K562 (cell line): ENCODE measurements at regions not wholly inside any gene's neighbourhood (a gene's known extent, or its start where the extent isn't known, plus 50 kb on each side); places are given as distances from the start of the nearest gene placed in this dataset.
A peak's percentile ranks its signal among the peaks of the same experiment; 100 is the strongest.

Experiments used
- ATAC-seq: fragments of 200-7000 bp; cut with Tn5 transposase; 3 replicates; pipeline ENCODE4 v1.9.1; 2020; ENCODE audit warnings: moderate library complexity
- BruUV-seq: library from RNA; stranded (reverse); fragments of 400-500 nt; replicated peaks from 2 replicates; lab custom pipeline; 2021; lab: Mats Ljungman, UMichigan
- CTCF ChIA-PET: fragments of 300-600 bp; formaldehyde crosslinking; extraction: SDS; loops from one replicate; lab custom pipeline; 2021; ENCODE audit warnings: low intra/inter-chr PET ratio; lab: Yijun Ruan, JAX
- POLR2A ChIA-PET: fragments of 300-600, 350-650 bp; sonication (Branson Sonifier 250); formaldehyde crosslinking; extraction: SDS; loops from one replicate; lab custom pipeline; 2021; ENCODE audit warnings: antibody characterized with exemption, inconsistent platforms; lab: Yijun Ruan, JAX
- DNase-seq, 4 experiments: peaks; one replicate each; pipeline versions ENCODE4 v3.0.0 to v3.0.0-alpha.2; 2011 to 2018; ENCODE audit warnings: low spot score in 3 of 4, mixed read lengths in 3 of 4; ENCODE audit errors: extremely low read depth in 1 of 4
- FAIRE-seq: peaks from 2 replicates; lab custom pipeline; 2011; peaks lifted over from hg19 to GRCh38; lab: Jason Lieb, UNC
- H2AFZ ChIP-seq: 2 replicates; pipeline ENCODE4 v1.6.0; 2011; ENCODE audit warnings: low read depth, low read length, control low read depth, inconsistent platforms
- H3K27ac ChIP-seq: fragments of 200-600 bp; 3 replicates; pipeline ENCODE4 v1.8.0; 2011; ENCODE audit warnings: low read depth, mild to moderate bottlenecking, control low read depth, inconsistent platforms, low read length, moderate library complexity, mixed read lengths; ENCODE audit errors: extremely low read depth
- H3K27me3 ChIP-seq, 2 experiments: fragments of 300-600 bp in 1 of 2; 2 replicates in 1 of 2; 3 replicates in 1 of 2; pipeline versions ENCODE4 v1.6.0 to v1.8.0; 2011; ENCODE audit warnings: inconsistent platforms in 2 of 2, low read length in 2 of 2, mild to moderate bottlenecking in 1 of 2, mixed read lengths in 1 of 2, moderate library complexity in 1 of 2; ENCODE audit not compliant: control insufficient read depth in 2 of 2, insufficient read depth in 2 of 2
- H3K36me3 ChIP-seq: fragments of 300-600 bp; 3 replicates; pipeline ENCODE4 v1.8.0; 2011; ENCODE audit warnings: mild to moderate bottlenecking, low read length, inconsistent platforms; ENCODE audit not compliant: control insufficient read depth, insufficient read depth
- H3K4me1 ChIP-seq, 2 experiments: fragments of 200-600 bp in 1 of 2; replicated peaks in 1 of 2; 2 replicates in 1 of 2; 3 replicates in 1 of 2; pipeline versions ENCODE4 v1.5.1 to v1.8.0; 2011; ENCODE audit warnings: inconsistent platforms in 2 of 2, low read length in 2 of 2, mild to moderate bottlenecking in 1 of 2, mixed read lengths in 1 of 2, moderate library complexity in 1 of 2; ENCODE audit not compliant: control insufficient read depth in 2 of 2, insufficient read depth in 2 of 2
- H3K4me2 ChIP-seq: 2 replicates; pipeline ENCODE4 v1.6.1; 2011; ENCODE audit warnings: low read length, control low read depth, inconsistent platforms, mixed read lengths; ENCODE audit not compliant: insufficient read depth
- H3K4me3 ChIP-seq: fragments of 200-600 bp; sonication (generic), shearing (Covaris generic); 2 replicates; pipeline ENCODE4 v1.5.1; 2016; ENCODE audit warnings: control low read depth, inconsistent platforms
- H3K79me2 ChIP-seq: fragments of 200-600 bp; 3 replicates; pipeline ENCODE4 v1.8.0; 2011; ENCODE audit warnings: low read length, inconsistent platforms; ENCODE audit not compliant: control insufficient read depth, insufficient read depth
- H3K9ac ChIP-seq, 2 experiments: 2 replicates each; pipeline versions ENCODE4 v1.6.0 to v1.6.1; 2011; ENCODE audit warnings: low read depth in 2 of 2, low read length in 2 of 2, control low read depth in 1 of 2, inconsistent platforms in 1 of 2, mild to moderate bottlenecking in 1 of 2, mixed read lengths in 1 of 2; ENCODE audit not compliant: insufficient read depth in 1 of 2
- H3K9me1 ChIP-seq: one replicate; pipeline ENCODE4 v1.6.0; 2011; ENCODE audit warnings: inconsistent platforms, mild to moderate bottlenecking, low read length, moderate library complexity; ENCODE audit not compliant: control insufficient read depth, insufficient read depth
- H3K9me3 ChIP-seq: replicated peaks from 2 replicates; pipeline ENCODE4 v1.5.1; 2011; ENCODE audit warnings: low read depth, low read length, inconsistent platforms; ENCODE audit not compliant: control insufficient read depth, insufficient read depth
- H4K20me1 ChIP-seq: replicated peaks from 2 replicates; pipeline ENCODE4 v1.6.1; 2011; ENCODE audit warnings: low read length, inconsistent platforms, mixed read lengths; ENCODE audit not compliant: control insufficient read depth, insufficient read depth
- MTA2 ChIP-seq: fragments of 450-650 bp; IDR thresholded peaks from 2 replicates; pipeline ENCODE4 v1.6.1; 2016; ENCODE audit warnings: low read depth
- PPARD ChIP-seq: fragments of 250-450 bp; sonication (Bioruptor Pico); IDR thresholded peaks from 2 replicates; pipeline ENCODE4 v1.8.0; 2022; ENCODE audit warnings: inconsistent platforms, mild to moderate bottlenecking, moderate library complexity
- ZNF232 ChIP-seq: sonication (generic); formaldehyde crosslinking; IDR thresholded peaks from 2 replicates; pipeline ENCODE4 v1.8.0; 2022; ENCODE audit warnings: mild to moderate bottlenecking, missing genetic modification reagents
- WGBS: fragments of 100-300 bp; shearing (Covaris generic); methylation state at CpG from one replicate; pipeline ENCODE4 v1.1.6; 2016; ENCODE audit warnings: low coverage, mixed read lengths; ENCODE audit not compliant: insufficient coverage; ENCODE audit errors: missing lambda C conversion rate; 5-methylcytosine and 5-hydroxymethylcytosine counted together
- in situ Hi-C: fragments of 300-500 bp; cut with MboI; formaldehyde crosslinking; loops from 4 replicates; pipeline ENCODE4 v1.15.0; 2018; ENCODE audit warnings: inconsistent platforms, mixed read lengths
- intact Hi-C: fragments of 100-400 bp; cut with micrococcal nuclease; formaldehyde crosslinking; loops from 2 replicates; pipeline ENCODE4 v1.14.2; 2022

DNA sequence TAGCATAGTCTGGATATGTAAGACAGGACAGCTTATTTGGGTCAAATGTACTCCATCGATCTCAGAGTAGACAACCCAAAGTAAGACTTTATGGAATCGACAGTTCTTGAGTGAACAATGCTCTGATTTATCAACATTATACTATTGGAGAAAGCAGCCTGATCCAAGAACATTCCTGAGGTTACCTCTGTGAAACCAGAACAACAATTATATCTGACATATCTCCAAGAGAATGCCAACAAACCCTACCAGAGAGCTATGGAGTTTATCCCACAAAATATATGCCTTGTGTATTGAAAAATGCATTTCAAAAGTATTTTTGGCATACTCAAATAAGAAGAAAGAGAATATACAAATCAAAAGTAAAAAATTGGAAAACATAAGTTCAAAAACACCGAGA lies 1985.9 kb downstream of the EFNA5 start:
- no peak for TF ChIP-seq PPARD (CRISPR knock-in tag)
- TF ChIP-seq, all 486 proteins: peak for 0
- intact Hi-C loops, result no loop called here
- Histone ChIP-seq H4K20me1 (no peaks in the 10 kb centered on the region), H3K4me3 (no peak overlapping the region), H3K4me2 (no peak overlapping the region), H3K9me1 (no peaks in the 10 kb centered on the region), H3K79me2 (no peaks in the 10 kb centered on the region), H3K9me3 (no peaks in the 10 kb centered on the region), H3K27me3 (no peaks in the 10 kb centered on the region), H2AFZ (no peak overlapping the region), H3K9ac (no peak overlapping the region), H3K4me1 (no peaks in the 10 kb centered on the region), H3K36me3 (no peaks in the 10 kb centered on the region), H3K27ac (no peak overlapping the region)
- ChIA-PET POLR2A (no interaction called here), CTCF (no interaction called here)
- WGBS, result 6% methylated on average over 3 of the region's 3 CpGs
- no TSS peak for BruUV-seq
- ATAC-seq (no peak), FAIRE-seq (no peak), DNase-seq (no peak)
- in situ Hi-C loops, result no loop called here

DNA sequence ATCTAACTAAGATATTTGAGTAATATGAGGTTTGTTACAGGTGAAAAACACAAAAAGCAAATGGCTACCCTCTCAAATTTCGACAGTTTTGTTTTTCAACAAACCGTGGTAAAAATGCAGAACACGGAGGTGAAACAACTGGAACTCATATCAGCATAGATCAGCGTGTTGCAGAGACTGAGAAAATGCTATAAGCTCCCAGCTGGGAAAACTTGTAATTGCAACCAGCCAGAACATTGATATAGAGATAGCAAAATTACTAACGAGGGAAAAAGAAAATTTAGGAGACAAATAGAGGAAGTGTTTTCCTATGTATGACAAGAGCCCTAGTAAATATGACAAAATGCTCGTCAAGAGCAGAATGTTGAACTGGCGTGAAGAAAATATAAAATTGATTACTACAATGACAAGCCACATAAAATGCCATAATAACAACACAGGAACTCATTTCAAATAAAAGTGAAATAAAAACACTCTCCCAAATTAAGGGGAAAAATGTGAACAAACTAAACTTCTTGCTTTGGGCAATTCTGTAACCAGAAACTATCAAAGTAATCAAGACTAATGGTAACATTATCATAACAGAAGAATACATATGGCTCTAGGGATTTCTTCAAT lies 1989.8 kb downstream of the EFNA5 start:
- Histone ChIP-seq H3K4me1 (no peaks in the 10 kb centered on the region), H3K27me3 (no peaks in the 10 kb centered on the region)
- no TSS peak for BruUV-seq
- DNase-seq, result no peak
- TF ChIP-seq ZNF232 (CRISPR knock-in tag) (no peak), MTA2 (no peak)
- TF ChIP-seq, all 486 proteins: peak for 0
- H3K36me3 ChIP-seq, result no peaks in the 10 kb centered on the region
- CTCF ChIA-PET, result no interaction called here
- in situ Hi-C loops, result no loop called here
- FAIRE-seq, result no peak
- POLR2A ChIA-PET, result interaction anchor here (1.2 kb wide), 1 partner anchor 11 kb away, joined by 3 read pairs; no protein-coding TSS in a partner anchor
- H3K9ac ChIP-seq, result no peak overlapping the region
- H3K9me3 ChIP-seq, result no peaks in the 10 kb centered on the region
- intact Hi-C loops, result no loop called here
- no peaks in the 10 kb centered on the region for H3K9me1 ChIP-seq
- H2AFZ ChIP-seq, result 0 out of 2 replicates have a peak overlapping the region, but pooled peaks have one; percentile 41
- H4K20me1 ChIP-seq, result no peaks in the 10 kb centered on the region
- ATAC-seq, result no peak
- H3K79me2 ChIP-seq, result no peaks in the 10 kb centered on the region
- no peak overlapping the region for H3K4me2 ChIP-seq
- no peak overlapping the region for H3K4me3 ChIP-seq
- 8% methylated on average over 7 of the region's 7 CpGs for WGBS
- no peak overlapping the region for H3K27ac ChIP-seq
